PC-9 (cell line): ENCODE measurements at regions not wholly inside any gene's neighbourhood (a gene's known extent, or its start where the extent isn't known, plus 50 kb on each side); places are given as distances from the start of the nearest gene placed in this dataset.

Experiments used
- BruUV-seq: library from RNA; stranded (reverse); fragments of 400-500 nt; replicated peaks from 2 replicates; lab custom pipeline; 2021; lab: Mats Ljungman, UMichigan
- CTCF ChIA-PET: fragments of 300-600 bp; sonication (Branson Sonifier 250); formaldehyde crosslinking; loops from one replicate; lab custom pipeline; 2022; ENCODE audit warnings: antibody characterized with exemption; lab: Charles Lee
- POLR2A ChIA-PET: fragments of 300-600 bp; sonication (Branson Sonifier 250); formaldehyde crosslinking; loops from one replicate; lab custom pipeline; 2022; ENCODE audit warnings: antibody characterized with exemption; ENCODE audit not compliant: unreplicated experiment; lab: Charles Lee
- DNase-seq, 2 experiments: peaks; one replicate each; pipeline versions ENCODE4 v3.0.0 to v3.0.0-alpha.2; 2015 to 2022; ENCODE audit warnings: mixed read lengths in 1 of 2
- H2AFZ ChIP-seq: fragments of 200-600 bp; sonication (generic); 2 replicates; pipeline ENCODE4 v1.8.1; 2017; ENCODE audit warnings: antibody characterized with exemption
- H3F3A ChIP-seq: fragments of 200-600 bp; sonication (generic); 2 replicates; pipeline ENCODE4 v1.8.1; 2017; ENCODE audit warnings: antibody characterized with exemption, mild to moderate bottlenecking, low read depth; ENCODE audit not compliant: insufficient read depth
- H3K27ac ChIP-seq: fragments of 200-600 bp; sonication (generic); 2 replicates; pipeline ENCODE4 v1.6.1; 2016; ENCODE audit warnings: mixed run types
- H3K27me3 ChIP-seq: fragments of 200-600 bp; sonication (generic); 2 replicates; pipeline ENCODE4 v1.6.1; 2016; ENCODE audit warnings: low read depth, mixed run types; ENCODE audit not compliant: insufficient read depth
- H3K36me3 ChIP-seq: fragments of 200-600 bp; sonication (generic); 2 replicates; pipeline ENCODE4 v1.6.1; 2016; ENCODE audit warnings: low read depth, mixed run types
- H3K4me1 ChIP-seq: fragments of 200-600 bp; sonication (generic); replicated peaks from 2 replicates; pipeline ENCODE4 v1.6.1; 2016; ENCODE audit warnings: mixed run types; ENCODE audit not compliant: insufficient read depth
- H3K4me2 ChIP-seq: fragments of 200-600 bp; sonication (generic); 2 replicates; pipeline ENCODE4 v1.6.1; 2017; ENCODE audit warnings: mixed run types
- H3K4me3 ChIP-seq: fragments of 200-600 bp; sonication (generic); 2 replicates; pipeline ENCODE4 v1.6.1; 2016; ENCODE audit warnings: mixed run types
- H3K79me2 ChIP-seq: fragments of 200-600 bp; sonication (generic); 2 replicates; pipeline ENCODE4 v1.6.1; 2017; ENCODE audit warnings: low read depth, mixed run types
- H3K9me2 ChIP-seq: fragments of 200-600 bp; sonication (generic); 2 replicates; pipeline ENCODE4 v1.8.1; 2017; ENCODE audit warnings: mild to moderate bottlenecking; ENCODE audit not compliant: insufficient read depth
- H3K9me3 ChIP-seq: fragments of 200-600 bp; sonication (generic); 2 replicates; pipeline ENCODE4 v1.8.1; 2016; ENCODE audit warnings: low read depth; ENCODE audit not compliant: insufficient read depth
- H4K20me1 ChIP-seq: fragments of 200-600 bp; sonication (generic); 2 replicates; pipeline ENCODE4 v1.8.1; 2017; ENCODE audit not compliant: insufficient read depth
- EZH2 ChIP-seq: fragments of 200-600 bp; sonication (generic); IDR thresholded peaks from 2 replicates; pipeline ENCODE4 v1.8.0; 2017; ENCODE audit warnings: antibody characterized with exemption, low read depth
- intact Hi-C: fragments of 100-400 bp; cut with micrococcal nuclease; formaldehyde crosslinking; loops from one replicate; pipeline ENCODE4 v1.10.0; 2022; ENCODE audit not compliant: unreplicated experiment
- TF ChIP-seq, protein P1 (sequence below): fragments of 200-600 bp; sonication (generic); conservative IDR thresholded peaks from 2 replicates; pipeline ENCODE4 v1.6.1; 2017; ENCODE audit warnings: mixed run types, antibody characterized with exemption, mild to moderate bottlenecking, moderate library complexity

GRCh38 chr3:62975566-62975965 lies 100.3 kb upstream of the CADPS start:
- no peaks in the 10 kb centered on the region for H3K36me3 ChIP-seq
- no TSS peak for BruUV-seq
- CTCF ChIA-PET: no interaction called here

GRCh38 chr3:62981962-62982361 lies 106.7 kb upstream of the CADPS start:
- intact Hi-C loops: no loop called here
- no TSS peak for BruUV-seq
- Histone ChIP-seq H3K9me2 (no peaks in the 10 kb centered on the region), H3K27ac (no peak overlapping the region), H3K79me2 (no peaks in the 10 kb centered on the region), H3K9me3 (no peaks in the 10 kb centered on the region), H3K27me3 (peaks cover 10% of the 10 kb centered on the region; the same call in 1 of the 2 replicates), H3K4me1 (no peaks in the 10 kb centered on the region), H3K36me3 (no peaks in the 10 kb centered on the region), H3F3A (no peaks in the 10 kb centered on the region), H3K4me3 (no peak overlapping the region), H3K4me2 (no peak overlapping the region), H4K20me1 (no peaks in the 10 kb centered on the region), H2AFZ (no peak overlapping the region)
- no peak for DNase-seq
- TF ChIP-seq, protein P1, sequence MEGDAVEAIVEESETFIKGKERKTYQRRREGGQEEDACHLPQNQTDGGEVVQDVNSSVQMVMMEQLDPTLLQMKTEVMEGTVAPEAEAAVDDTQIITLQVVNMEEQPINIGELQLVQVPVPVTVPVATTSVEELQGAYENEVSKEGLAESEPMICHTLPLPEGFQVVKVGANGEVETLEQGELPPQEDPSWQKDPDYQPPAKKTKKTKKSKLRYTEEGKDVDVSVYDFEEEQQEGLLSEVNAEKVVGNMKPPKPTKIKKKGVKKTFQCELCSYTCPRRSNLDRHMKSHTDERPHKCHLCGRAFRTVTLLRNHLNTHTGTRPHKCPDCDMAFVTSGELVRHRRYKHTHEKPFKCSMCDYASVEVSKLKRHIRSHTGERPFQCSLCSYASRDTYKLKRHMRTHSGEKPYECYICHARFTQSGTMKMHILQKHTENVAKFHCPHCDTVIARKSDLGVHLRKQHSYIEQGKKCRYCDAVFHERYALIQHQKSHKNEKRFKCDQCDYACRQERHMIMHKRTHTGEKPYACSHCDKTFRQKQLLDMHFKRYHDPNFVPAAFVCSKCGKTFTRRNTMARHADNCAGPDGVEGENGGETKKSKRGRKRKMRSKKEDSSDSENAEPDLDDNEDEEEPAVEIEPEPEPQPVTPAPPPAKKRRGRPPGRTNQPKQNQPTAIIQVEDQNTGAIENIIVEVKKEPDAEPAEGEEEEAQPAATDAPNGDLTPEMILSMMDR: no peak
- no peak for TF ChIP-seq EZH2
- CTCF ChIA-PET: no interaction called here
- POLR2A ChIA-PET: no interaction called here

More at GRCh38 chr3:62975566-62975965, 100.3 kb upstream of the CADPS start:
- Histone ChIP-seq H3K4me1 (no peaks in the 10 kb centered on the region), H3K27ac (no peak overlapping the region), H2AFZ (no peak overlapping the region), H3K4me3 (no peak overlapping the region), H3K79me2 (no peaks in the 10 kb centered on the region), H3K4me2 (no peak overlapping the region), H3F3A (no peaks in the 10 kb centered on the region), H3K27me3 (no peaks in the 10 kb centered on the region), H3K9me3 (no peaks in the 10 kb centered on the region), H4K20me1 (no peaks in the 10 kb centered on the region), H3K9me2 (no peaks in the 10 kb centered on the region)
- intact Hi-C loops: no loop called here
- no peak for DNase-seq
- TF ChIP-seq EZH2: no peak
- TF ChIP-seq, protein P1: no peak
- POLR2A ChIA-PET: no interaction called here

DNA sequence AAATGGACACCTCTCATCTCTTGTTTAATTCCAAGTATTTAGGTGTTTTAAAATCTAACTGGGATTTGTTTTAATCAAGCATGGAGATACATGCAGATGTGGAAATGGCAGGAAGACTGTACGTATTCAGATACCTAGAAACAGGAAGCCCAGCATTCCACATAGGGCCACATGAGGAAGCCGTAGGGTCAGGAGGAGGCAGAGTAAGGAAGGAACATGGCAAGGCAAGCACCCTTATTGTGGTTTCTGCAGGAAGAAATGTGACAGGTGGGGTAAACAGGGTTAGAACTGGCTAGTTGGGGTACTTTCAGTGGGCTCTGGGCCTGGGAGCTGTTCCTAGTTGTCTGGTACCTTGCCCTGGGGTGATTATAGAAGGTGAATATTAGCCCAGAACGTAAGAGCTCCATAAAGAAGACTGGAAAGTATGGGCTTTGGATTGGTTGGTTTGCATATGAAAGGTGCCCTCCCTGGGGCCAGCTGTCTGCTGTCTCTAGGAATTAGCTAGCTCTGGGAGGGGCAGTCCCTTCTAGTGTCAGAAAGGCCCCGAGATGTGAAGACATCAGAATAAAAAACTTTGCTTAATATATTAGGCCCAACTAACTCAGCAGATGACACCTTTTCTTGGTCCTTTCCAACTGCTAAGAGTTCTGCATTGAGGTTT lies 107.7 kb upstream of the CADPS start:
- no peaks in the 10 kb centered on the region for H4K20me1 ChIP-seq
- no peaks in the 10 kb centered on the region for H3F3A ChIP-seq
- H3K4me3 ChIP-seq: no peak overlapping the region
- H3K4me2 ChIP-seq: no peak overlapping the region
- H3K27me3 ChIP-seq: peaks cover 10% of the 10 kb centered on the region; the same call in 1 of the 2 replicates
- no peaks in the 10 kb centered on the region for H3K9me2 ChIP-seq
- H3K36me3 ChIP-seq: no peaks in the 10 kb centered on the region
- H3K4me1 ChIP-seq: no peaks in the 10 kb centered on the region
- TF ChIP-seq, protein P1: no peak
- no peak for TF ChIP-seq EZH2
- intact Hi-C loops: no loop called here
- ChIA-PET CTCF (no interaction called here), POLR2A (no interaction called here)
- H3K9me3 ChIP-seq: no peaks in the 10 kb centered on the region
- H3K79me2 ChIP-seq: no peaks in the 10 kb centered on the region
- no peak overlapping the region for H2AFZ ChIP-seq
- DNase-seq: no peak
- no peak overlapping the region for H3K27ac ChIP-seq
- BruUV-seq: no TSS peak
